ENCODE measurements at regions not wholly inside any gene's neighbourhood (a gene's known extent, or its start where the extent isn't known, plus 50 kb on each side); places are given as distances from the start of the nearest gene placed in this dataset.
"Not testable (repeated sequence)": the region's sequence is repeated elsewhere in the genome, so short reads cannot be mapped to it uniquely, and the experiment has no call there.

GRCh38 chr12:28023156-28023887 lies 50.8 kb upstream of the PTHLH start:
- DNase-seq (ENCODE audit: low spot score) (peak; percentile 70), FAIRE-seq (peak; percentile 78)

GRCh38 chr12:28024231-28024995 lies 51.9 kb upstream of the PTHLH start:
- FAIRE-seq (no peak), DNase-seq (ENCODE audit: low spot score) (peak; percentile 40)

- FAIRE-seq (peak; percentile 9), DNase-seq (ENCODE audit: low spot score) (no peak)
These were observed 53.4 kb upstream of the PTHLH start for GRCh38 chr12:28025821-28026505.

DNA sequence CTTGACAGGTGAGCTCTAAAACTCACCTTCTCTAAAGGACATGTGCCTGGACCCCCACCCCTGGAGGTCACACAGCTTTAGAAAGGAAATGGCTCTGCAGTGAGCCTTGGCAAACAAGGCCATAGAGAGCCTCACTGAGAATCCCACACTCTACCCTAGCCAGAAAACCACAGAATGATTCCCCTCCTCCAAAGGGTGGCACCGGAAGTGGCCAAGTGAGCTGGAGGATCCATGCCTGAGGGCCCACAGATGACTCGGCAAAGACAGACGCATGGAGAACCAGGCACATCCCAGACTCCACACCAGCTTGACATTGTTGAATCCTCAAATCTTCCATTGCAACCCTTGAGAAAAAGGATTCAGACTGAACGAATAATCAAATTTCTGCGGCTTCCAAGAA lies 54.2 kb upstream of the PTHLH start:
- no peak for FAIRE-seq
- DNase-seq (ENCODE audit: low spot score) = peak; percentile 41

DNA sequence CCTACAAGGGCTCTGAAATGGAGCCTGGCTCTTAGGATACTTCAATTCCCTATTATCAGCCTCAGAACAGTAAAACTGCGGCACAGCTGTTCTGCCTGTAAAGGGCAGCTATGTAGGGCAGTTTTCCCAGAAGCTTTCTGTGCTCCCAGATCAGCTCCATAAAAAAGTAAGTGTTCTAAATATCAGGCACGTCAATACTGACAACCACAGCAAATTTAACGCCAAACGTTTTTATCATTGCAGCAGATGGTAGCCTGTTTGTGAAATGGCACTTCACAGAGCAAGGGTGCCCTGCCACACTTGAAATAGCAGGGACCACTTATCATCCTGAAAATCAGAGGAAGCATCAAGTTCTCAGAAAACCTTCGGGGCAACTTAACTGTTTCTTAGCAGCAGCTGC lies 54.8 kb upstream of the PTHLH start:
- no peak for FAIRE-seq
- no peak for DNase-seq (ENCODE audit: low spot score)

GRCh38 chr12:28027947-28028724 lies 55.6 kb upstream of the PTHLH start:
- DNase-seq (ENCODE audit: low spot score) (no peak), FAIRE-seq (no peak)

DNA sequence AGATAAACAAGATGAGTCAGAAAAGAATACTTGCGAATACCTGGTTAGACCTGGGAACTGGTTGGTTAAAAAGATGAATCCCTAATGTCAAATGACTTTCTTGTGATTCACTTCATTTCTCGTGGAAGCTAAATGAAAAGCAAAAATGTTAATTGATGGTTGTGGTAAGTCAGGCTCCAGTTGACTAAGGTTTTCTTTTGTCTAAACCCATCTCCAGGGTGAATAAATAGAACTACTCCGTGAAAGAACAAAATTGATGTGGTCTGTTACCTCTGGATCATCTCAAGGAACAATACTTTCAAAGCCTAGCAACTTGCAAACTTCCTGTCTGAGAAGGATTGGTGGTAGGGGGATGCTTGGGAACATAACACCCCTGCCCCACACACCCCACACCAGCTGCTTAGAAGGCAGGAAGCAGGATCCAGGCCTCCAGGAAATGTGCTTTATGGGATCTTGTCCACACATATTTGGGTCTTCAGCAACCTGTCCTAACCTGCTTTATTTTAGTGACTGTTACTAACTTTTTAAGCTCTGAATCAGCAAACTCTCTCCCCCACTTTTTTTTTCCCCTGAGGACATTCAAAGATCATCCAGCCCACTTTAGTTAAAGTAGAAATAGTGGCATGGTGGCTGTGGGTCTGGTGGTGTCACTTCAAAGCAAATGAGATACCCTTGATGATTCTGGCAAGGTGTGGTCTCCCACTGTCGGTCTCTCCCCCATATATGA lies 60.4 kb upstream of the PTHLH start:
- FAIRE-seq (no peak), DNase-seq (ENCODE audit: low spot score) (no peak)

DNA sequence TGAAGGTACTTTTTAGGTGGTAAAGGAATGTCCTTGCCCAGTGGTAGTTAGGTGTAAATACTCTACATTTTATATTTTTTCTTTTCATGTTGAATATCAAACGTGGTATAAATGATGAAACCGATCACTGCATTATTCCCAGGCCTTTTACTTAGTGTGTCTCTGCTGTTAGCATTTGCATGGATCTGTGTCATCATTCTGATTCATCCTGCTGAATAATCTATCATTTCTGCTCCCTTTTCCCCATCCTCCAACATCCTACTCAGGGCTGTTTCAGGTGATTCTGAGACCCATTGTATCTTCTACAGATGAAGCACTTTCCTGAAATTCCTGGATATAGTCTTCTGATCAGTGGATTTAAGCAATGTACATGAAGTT lies 61.0 kb upstream of the PTHLH start:
- DNase-seq (ENCODE audit: low spot score) (no peak), FAIRE-seq (no peak)

- DNase-seq (ENCODE audit: low spot score) (no peak), FAIRE-seq (no peak)
These were observed 61.7 kb upstream of the PTHLH start for GRCh38 chr12:28034271-28034670.

DNA sequence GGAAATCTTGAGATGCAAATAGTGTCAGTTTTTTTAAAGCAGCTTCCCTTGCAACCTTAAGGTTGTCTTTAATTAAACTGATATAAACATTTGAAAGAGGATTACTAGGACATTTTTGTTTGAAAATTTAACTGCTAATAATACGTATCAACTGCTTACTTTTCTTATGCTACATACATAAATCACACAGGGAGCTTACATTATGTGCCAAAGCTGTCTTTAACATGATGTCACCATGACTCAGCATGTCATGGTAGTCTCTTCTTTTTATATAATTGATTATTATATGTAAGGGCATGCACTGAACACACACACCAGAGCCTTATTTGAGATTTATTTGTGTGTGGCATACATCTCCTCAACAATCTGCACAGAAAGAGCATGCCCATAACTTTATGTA lies 63.0 kb upstream of the PTHLH start:
- DNase-seq (ENCODE audit: low spot score) (no peak), FAIRE-seq (no peak)

- FAIRE-seq (no peak), DNase-seq (ENCODE audit: low spot score) (no peak)
These were observed 64.4 kb upstream of the PTHLH start for GRCh38 chr12:28036940-28037339.

- DNase-seq (ENCODE audit: low spot score) (no peak), FAIRE-seq (no peak)
These were observed 67.7 kb upstream of the PTHLH start for GRCh38 chr12:28040246-28040645.

DNA sequence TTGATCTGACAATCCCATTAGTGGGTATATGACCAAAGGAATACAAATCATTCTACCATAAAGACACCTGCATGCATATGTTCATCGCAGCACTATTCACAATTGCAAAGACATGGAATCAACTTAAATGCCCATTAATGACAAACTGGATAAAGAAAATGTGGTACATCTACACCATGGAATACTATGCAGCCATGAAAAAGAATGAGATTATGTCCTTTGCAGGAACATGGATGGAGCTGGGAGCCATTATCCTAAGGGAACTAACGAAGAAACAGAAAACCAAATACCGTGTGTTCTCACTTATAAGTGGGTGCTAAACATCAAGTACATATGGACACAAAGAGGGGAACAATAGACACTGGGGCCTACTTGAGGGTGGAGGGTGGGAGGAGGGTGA lies 74.1 kb upstream of the PTHLH start:
- FAIRE-seq = peak; percentile 88
- DNase-seq (ENCODE audit: low spot score) = not testable (repeated sequence)

GRCh38 chr12:28050606-28051005 lies 78.1 kb upstream of the PTHLH start:
- FAIRE-seq (no peak), DNase-seq (ENCODE audit: low spot score) (no peak)

GRCh38 chr12:28051516-28052354 lies 79.2 kb upstream of the PTHLH start:
- no peak for DNase-seq (ENCODE audit: low spot score)
- FAIRE-seq = no peak

DNA sequence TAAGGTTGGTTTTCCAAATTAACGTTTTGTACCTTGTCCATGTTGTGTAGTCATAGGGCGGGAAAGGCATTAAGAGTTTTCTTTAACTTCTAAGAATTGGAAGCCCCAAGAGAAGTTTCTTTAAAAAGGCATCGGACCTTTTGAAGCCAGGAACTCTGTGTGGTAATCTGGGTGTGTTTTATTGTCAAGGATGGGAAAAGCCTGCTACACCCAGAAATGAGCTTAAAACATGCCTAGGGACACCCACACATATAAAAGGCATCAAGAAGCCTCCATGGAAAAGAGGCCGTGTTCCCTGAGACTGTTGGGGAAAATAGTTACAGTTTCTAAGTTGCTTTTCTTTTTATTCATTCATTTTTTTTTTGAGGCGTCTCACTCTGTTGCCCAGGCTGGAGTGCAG lies 81.0 kb upstream of the PTHLH start:
- no peak for FAIRE-seq
- no peak for DNase-seq (ENCODE audit: low spot score)

DNA sequence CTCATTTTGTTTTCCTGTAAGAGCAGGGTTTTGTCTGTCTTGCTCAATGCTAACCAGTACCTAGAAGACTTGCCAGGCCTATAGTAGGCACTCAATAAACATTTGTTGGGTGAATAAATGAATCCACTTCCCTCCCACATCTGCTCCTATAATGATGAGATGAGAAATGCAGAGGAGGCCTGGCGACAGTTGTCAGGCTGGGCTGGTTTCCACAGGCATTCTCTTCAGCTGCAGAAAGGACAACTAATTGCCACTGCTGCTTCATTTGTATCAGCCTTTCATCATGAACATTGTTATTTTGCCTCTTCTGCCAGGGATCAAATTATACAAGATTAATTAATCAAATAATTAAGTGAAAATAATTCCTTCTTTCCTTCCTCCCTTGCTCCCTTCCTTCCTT lies 82.0 kb upstream of the PTHLH start:
- no peak for FAIRE-seq
- no peak for DNase-seq (ENCODE audit: low spot score)

DNA sequence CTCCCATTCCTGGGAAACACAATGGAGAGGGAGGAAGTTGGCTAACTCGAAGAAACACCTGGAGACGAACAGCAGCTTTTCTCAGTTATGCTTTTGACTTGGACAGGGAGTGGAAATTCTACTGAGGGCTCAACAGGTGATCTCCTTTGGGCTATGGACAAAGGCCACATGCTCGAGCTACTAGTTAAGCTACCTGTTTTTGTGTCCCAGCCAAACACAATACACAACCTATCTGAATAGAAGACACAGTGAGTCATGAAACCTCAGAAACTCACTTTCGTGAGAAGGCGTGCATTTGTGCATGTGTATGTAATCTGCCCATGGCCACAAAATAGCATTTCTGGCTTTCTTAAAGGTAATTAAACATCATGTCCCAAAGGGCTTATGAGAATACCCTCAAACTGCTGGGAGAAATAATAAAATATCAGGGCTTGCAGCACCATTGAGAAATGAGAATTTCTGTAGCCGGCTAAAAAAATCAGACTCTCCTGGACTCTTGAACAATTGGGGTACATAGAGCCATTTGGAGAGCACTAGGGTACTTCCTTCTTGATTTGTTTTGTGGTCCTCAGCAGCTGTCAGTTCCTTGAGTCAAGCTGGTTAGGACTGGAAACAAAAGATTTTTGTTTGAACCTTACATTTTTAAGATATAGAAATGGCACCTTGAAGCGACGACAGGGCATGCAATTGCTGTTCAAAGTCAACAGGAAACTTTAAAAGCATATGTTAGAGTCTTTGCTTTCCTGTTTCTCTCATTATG lies 85.5 kb upstream of the PTHLH start:
- DNase-seq (ENCODE audit: low spot score) (no peak), FAIRE-seq (no peak)

DNA sequence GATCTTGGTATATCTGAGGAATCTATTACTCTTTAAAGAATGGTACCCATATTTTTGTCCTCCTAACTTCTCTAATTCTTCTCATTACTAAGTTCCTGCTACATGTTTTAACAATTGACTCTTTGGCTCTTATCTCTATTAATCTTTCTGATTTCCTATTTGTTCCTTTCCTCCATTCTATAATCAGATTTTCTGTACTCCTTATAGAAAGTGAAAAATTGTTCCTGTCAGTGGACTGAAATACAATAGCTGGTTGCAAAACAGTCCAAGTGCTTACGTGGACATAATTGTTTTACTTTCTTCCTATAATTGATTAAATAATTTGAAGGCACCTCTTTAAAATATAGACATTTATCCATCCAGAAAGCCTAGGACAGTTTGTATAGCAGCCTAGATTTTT lies 86.7 kb upstream of the PTHLH start:
- DNase-seq (ENCODE audit: low spot score) = no peak
- no peak for FAIRE-seq

Measured in urothelium cell line (cell line).